GM13977 (cell line): ENCODE measurements at regions not wholly inside any gene's neighbourhood (a gene's known extent, or its start where the extent isn't known, plus 50 kb on each side); places are given as distances from the start of the nearest gene placed in this dataset.

Experiments used
- DNase-seq: peaks from one replicate; pipeline ENCODE4 v3.0.0; 2012; ENCODE audit warnings: low spot score
- in situ Hi-C: fragments of 300-500 bp; cut with MboI; formaldehyde crosslinking; loops from one replicate; pipeline ENCODE4 v1.12.0; 2022; ENCODE audit warnings: low sequenced_read_pairs, low pct_unique_long_range_greater_than_20kb, mixed read lengths, inconsistent platforms; ENCODE audit not compliant: unreplicated experiment
- TF ChIP-seq, protein P1 (sequence below): IDR thresholded peaks from 2 replicates; pipeline ENCODE4 v1.5.1; 2012; ENCODE audit warnings: mild to moderate bottlenecking, control low read depth; ENCODE audit not compliant: insufficient read depth; ENCODE audit errors: extremely low read depth, missing control alignments

- in situ Hi-C loops: no loop called here
- TF ChIP-seq, protein P1, sequence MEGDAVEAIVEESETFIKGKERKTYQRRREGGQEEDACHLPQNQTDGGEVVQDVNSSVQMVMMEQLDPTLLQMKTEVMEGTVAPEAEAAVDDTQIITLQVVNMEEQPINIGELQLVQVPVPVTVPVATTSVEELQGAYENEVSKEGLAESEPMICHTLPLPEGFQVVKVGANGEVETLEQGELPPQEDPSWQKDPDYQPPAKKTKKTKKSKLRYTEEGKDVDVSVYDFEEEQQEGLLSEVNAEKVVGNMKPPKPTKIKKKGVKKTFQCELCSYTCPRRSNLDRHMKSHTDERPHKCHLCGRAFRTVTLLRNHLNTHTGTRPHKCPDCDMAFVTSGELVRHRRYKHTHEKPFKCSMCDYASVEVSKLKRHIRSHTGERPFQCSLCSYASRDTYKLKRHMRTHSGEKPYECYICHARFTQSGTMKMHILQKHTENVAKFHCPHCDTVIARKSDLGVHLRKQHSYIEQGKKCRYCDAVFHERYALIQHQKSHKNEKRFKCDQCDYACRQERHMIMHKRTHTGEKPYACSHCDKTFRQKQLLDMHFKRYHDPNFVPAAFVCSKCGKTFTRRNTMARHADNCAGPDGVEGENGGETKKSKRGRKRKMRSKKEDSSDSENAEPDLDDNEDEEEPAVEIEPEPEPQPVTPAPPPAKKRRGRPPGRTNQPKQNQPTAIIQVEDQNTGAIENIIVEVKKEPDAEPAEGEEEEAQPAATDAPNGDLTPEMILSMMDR: no peak
- no peak for DNase-seq
Observed at GRCh38 chr2:164030623-164031022, 294.8 kb upstream of the FIGN start.

- no peak for DNase-seq
- in situ Hi-C loops: no loop called here
- TF ChIP-seq, protein P1: no peak
Observed at GRCh38 chr2:164028814-164029534, 293.2 kb upstream of the FIGN start.

DNA sequence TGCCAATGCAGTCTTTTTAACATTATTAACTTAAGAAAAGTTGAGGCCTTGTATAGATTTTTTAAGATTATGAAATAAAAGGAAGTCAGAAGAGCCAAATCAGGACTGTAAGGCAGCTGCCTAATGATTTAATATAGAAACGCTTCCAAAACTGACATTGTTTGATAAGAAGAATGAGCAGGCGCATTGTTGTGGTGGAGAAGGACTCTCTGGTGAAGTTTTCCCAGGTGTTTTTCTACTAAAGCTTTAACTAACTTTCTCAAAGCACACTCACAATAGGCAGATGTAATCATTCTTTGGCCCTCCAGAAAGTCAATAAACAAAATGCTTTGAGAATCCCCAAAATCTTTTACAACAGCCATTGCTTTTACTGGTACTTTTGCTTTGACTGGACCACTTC, 288.6 kb upstream of the FIGN start:
- DNase-seq: no peak
- TF ChIP-seq, protein P1: no peak
- in situ Hi-C loops: no loop called here

DNA sequence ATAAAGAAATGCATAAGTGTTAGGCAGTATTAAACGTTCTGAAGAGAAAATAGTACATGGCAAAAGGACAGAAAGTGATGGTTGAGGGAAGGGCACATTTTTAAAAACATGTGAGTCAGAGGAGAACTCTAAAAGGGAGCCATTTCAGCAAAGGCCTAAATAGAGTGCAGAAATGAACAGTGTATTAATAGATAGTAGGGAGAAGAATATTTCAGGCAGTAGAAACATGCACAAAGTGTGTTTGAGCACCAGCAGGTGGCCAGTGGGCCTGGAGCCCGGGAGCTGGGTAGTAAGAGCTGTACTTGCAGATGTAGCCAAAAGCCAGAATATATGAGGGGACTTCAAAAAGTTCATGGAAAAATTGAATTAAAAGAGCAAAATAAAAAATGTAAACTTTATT, 288.1 kb upstream of the FIGN start:
- no peak for DNase-seq
- in situ Hi-C loops: no loop called here
- TF ChIP-seq, protein P1: no peak

DNA sequence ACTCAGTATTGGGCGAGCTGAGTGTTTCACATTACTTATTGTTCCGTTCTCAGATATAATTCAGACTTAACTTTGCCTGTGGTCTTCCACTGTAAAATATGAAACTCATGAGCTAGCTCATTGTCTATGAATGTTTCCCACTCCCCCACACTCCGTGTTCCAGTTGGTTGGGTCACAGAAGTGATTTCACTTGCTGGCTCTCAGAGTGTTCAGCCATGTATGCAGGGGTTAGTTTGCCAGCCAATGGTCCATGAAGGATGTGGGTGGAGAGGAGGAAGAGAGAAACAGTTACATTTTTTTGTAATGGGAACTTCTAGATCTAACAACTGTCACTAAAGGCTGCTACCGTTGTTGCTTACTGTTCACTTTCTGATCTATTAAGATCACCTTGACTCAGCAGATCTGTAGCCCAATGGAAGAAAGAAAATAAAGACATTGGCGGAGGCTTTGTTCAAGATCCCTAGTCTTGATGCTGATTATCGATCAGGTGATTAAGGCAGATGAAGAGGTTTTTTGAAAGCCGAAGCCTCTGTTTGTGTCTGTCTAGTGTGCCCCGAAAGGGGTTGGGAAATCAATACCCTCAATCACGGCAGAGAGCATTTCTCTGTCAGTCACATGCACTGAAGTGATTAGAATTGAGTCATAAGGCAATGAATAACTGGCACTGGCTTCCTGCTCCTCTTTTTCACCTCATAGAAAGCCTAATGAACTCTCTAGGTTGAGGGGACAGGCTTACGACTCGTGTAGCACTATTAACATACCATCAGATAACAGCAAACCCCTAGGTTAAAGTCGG, 279.7 kb upstream of the FIGN start:
- TF ChIP-seq, protein P1: no peak
- in situ Hi-C loops: no loop called here

DNA sequence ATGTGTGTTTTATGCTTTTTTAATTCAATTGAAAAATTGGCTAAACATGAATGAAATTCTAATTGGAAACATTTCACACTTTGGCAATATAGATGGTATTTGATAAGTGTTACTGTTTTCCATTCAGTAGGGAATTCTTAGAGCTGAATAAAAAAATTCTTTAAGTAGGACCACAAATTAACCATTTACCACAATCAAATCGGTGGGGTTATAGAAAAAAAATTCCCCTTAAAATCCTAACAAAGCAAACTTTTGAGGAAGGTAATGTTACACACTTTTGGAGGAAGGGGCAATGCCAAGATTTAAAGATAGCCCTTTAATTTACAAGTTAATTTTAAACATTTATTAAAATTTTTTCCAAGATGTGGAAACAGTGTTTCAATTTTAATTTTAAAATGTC, 279.0 kb upstream of the FIGN start:
- TF ChIP-seq, protein P1: no peak
- in situ Hi-C loops: no loop called here
- DNase-seq: no peak

More for the DNA sequence above, 279.7 kb upstream of the FIGN start:
- peak; percentile 50 for DNase-seq
